ENCODE measurements at regions not wholly inside any gene's neighbourhood (a gene's known extent, or its start where the extent isn't known, plus 50 kb on each side); places are given as distances from the start of the nearest gene placed in this dataset.
"Not testable (repeated sequence)": the region's sequence is repeated elsewhere in the genome, so short reads cannot be mapped to it uniquely, and the experiment has no call there.

GRCh38 chr1:146556405-146556804, 327.6 kb upstream of the NOTCH2NLA start:
- DNase-seq (ENCODE audit: low read depth); in situ Hi-C loops (cut with HindIII; ENCODE audit: low sequenced_read_pairs): not testable (repeated sequence)

DNA sequence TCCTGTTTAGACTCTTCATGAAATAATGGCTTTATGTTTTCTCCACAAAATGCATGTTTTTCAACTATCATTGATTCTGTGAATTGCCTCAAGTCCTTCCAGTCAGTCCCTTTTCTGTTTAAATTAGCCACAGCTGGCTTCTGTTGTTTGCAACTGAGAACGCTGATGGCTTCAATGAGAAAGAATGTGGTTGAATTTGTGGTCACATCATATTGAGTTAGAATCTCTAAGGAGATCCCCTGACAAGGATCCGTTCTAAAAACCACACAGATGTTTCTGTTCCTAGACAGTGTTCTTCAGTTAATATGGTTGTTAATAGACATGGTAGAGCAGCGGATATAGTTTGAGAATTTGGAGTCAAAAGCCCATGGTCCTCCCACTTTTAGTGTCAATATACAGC, 323.6 kb upstream of the NOTCH2NLA start:
- H3K4me3 ChIP-seq (ENCODE audit: low read depth, low read length); DNase-seq (ENCODE audit: low read depth); in situ Hi-C loops (cut with HindIII; ENCODE audit: low sequenced_read_pairs): not testable (repeated sequence)

More at GRCh38 chr1:146556405-146556804, 327.6 kb upstream of the NOTCH2NLA start:
- H3K4me3 ChIP-seq (ENCODE audit: low read depth, low read length): not testable (repeated sequence)

GRCh38 chr1:146548684-146549083, 319.9 kb upstream of the NOTCH2NLA start:
- DNase-seq (ENCODE audit: low read depth); H3K4me3 ChIP-seq (ENCODE audit: low read depth, low read length); in situ Hi-C loops (cut with HindIII; ENCODE audit: low sequenced_read_pairs): not testable (repeated sequence)

GRCh38 chr1:146546189-146546588, 317.4 kb upstream of the NOTCH2NLA start:
- DNase-seq (ENCODE audit: low read depth); H3K4me3 ChIP-seq (ENCODE audit: low read depth, low read length); in situ Hi-C loops (cut with HindIII; ENCODE audit: low sequenced_read_pairs): not testable (repeated sequence)

GRCh38 chr1:146537775-146538373, 309.1 kb upstream of the NOTCH2NLA start:
- H3K4me3 ChIP-seq (ENCODE audit: low read depth, low read length); DNase-seq (ENCODE audit: low read depth); in situ Hi-C loops (cut with HindIII; ENCODE audit: low sequenced_read_pairs): not testable (repeated sequence)

- H3K4me3 ChIP-seq (ENCODE audit: low read depth, low read length); in situ Hi-C loops (cut with HindIII; ENCODE audit: low sequenced_read_pairs); DNase-seq (ENCODE audit: low read depth): not testable (repeated sequence)
Observed at GRCh38 chr1:146536028-146536427, 307.2 kb upstream of the NOTCH2NLA start.

DNA sequence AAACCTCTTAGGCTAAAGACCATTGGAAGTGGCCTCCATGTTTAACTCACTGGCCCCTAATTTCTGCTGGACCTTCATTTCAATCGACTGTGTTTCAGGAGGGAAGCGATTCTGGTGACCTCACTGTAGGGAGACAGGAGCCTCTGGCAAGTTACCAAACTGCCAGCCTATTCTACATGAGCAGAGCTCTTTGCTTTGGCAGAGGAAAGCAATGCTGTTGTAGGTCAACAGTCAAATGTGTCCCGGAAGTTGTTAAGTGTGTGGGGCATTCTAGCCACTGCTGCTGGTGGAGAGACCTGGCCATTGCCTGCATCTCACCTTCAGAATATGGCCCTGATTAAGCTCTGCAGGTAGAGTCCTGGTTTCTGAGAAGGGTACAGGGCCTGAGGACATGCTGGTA, 306.8 kb upstream of the NOTCH2NLA start:
- in situ Hi-C loops (cut with HindIII; ENCODE audit: low sequenced_read_pairs); H3K4me3 ChIP-seq (ENCODE audit: low read depth, low read length); DNase-seq (ENCODE audit: low read depth): not testable (repeated sequence)

- in situ Hi-C loops (cut with HindIII; ENCODE audit: low sequenced_read_pairs); H3K4me3 ChIP-seq (ENCODE audit: low read depth, low read length); DNase-seq (ENCODE audit: low read depth): not testable (repeated sequence)
Observed at GRCh38 chr1:146530958-146531357, 302.1 kb upstream of the NOTCH2NLA start.

- H3K4me3 ChIP-seq (ENCODE audit: low read depth, low read length); DNase-seq (ENCODE audit: low read depth); in situ Hi-C loops (cut with HindIII; ENCODE audit: low sequenced_read_pairs): not testable (repeated sequence)
Observed at GRCh38 chr1:146522812-146523211, 294.0 kb upstream of the NOTCH2NLA start.

- in situ Hi-C loops (cut with HindIII; ENCODE audit: low sequenced_read_pairs); DNase-seq (ENCODE audit: low read depth); H3K4me3 ChIP-seq (ENCODE audit: low read depth, low read length): not testable (repeated sequence)
Observed at GRCh38 chr1:146522345-146522744, 293.5 kb upstream of the NOTCH2NLA start.

- DNase-seq (ENCODE audit: low read depth); in situ Hi-C loops (cut with HindIII; ENCODE audit: low sequenced_read_pairs); H3K4me3 ChIP-seq (ENCODE audit: low read depth, low read length): not testable (repeated sequence)
Observed at GRCh38 chr1:146521804-146522203, 293.0 kb upstream of the NOTCH2NLA start.

- DNase-seq (ENCODE audit: low read depth); H3K4me3 ChIP-seq (ENCODE audit: low read depth, low read length); in situ Hi-C loops (cut with HindIII; ENCODE audit: low sequenced_read_pairs): not testable (repeated sequence)
Observed at GRCh38 chr1:146513754-146514153, 284.9 kb upstream of the NOTCH2NLA start.

GRCh38 chr1:146511047-146511777, 282.4 kb upstream of the NOTCH2NLA start:
- H3K4me3 ChIP-seq (ENCODE audit: low read depth, low read length); DNase-seq (ENCODE audit: low read depth); in situ Hi-C loops (cut with HindIII; ENCODE audit: low sequenced_read_pairs): not testable (repeated sequence)

DNA sequence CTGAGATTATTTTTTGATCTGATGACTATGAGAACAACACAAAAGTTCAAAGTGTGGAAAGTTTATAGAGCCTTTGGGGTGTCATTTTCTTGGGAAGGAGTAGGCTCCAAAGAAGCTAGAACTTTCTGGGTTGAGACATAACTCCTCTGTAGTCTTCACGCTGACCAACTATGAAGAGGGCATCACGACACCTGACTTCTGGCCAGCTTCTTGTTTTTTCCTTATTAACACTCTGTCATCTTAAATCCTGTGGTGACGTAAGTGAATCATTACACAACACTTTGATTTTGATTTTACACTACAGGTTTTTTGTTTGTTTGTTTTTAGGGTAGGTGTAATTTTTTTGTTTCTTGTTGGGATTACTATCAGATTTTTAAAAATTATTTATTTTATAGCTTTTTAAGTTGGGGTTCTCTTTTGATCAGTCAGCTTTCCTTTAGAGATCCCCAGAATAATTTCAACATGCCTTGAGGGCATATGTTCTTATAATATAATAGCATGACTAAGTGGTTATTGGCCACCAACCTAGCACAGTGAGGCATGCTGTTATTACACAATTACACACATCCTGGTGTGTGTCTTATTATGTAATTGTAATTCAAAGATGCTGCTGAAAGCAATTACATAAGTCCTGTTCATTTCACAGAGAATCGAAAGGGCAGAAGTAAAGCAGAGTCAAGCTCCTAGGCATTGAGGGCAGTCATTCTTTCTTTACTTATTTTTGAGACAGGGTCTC, 281.6 kb upstream of the NOTCH2NLA start:
- in situ Hi-C loops (cut with HindIII; ENCODE audit: low sequenced_read_pairs); H3K4me3 ChIP-seq (ENCODE audit: low read depth, low read length); DNase-seq (ENCODE audit: low read depth): not testable (repeated sequence)

- H3K4me3 ChIP-seq (ENCODE audit: low read depth, low read length); in situ Hi-C loops (cut with HindIII; ENCODE audit: low sequenced_read_pairs); DNase-seq (ENCODE audit: low read depth): not testable (repeated sequence)
Observed at GRCh38 chr1:146504121-146504520, 275.3 kb upstream of the NOTCH2NLA start.

DNA sequence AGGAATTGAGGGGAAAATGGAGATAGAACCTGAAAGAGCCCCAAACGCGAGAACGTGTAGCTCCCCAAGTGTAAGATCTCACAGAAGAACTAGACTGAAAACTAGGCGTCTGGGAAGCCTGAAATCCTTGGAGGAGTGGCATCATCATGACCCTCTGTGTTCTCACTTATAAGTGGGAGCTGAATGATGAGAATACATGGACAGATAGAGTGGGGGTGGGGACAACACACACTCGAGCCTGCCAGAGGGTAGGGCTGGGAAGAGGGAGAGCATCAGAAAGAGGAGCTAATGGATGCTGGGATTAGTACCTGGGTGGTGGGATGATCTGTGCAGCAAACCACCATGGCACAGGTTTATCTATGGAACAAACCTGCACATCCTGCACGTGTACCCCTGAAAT, 258.7 kb upstream of the NOTCH2NLA start:
- in situ Hi-C loops (cut with HindIII; ENCODE audit: low sequenced_read_pairs); DNase-seq (ENCODE audit: low read depth); H3K4me3 ChIP-seq (ENCODE audit: low read depth, low read length): not testable (repeated sequence)

DNA sequence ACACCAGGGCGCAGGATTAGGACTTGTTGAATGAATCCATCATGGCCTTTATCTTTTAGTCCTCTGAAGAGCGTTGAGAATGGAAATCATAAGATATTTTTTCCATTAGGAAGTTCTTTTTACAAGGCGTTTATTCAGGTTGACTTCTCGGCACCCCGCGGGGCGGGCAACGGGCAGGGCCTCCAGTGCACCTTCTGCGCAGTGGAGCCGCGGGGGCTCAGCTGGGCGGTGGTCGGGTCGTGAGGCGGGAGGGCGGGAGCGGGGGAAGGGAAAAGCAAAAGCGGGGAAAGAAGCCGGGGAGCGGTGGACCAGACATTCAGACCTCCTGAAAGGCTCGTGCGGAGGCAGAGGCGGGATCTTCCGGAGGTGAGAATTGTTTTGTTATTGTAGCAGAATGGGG, 258.3 kb upstream of the NOTCH2NLA start:
- in situ Hi-C loops (cut with HindIII; ENCODE audit: low sequenced_read_pairs); DNase-seq (ENCODE audit: low read depth); H3K4me3 ChIP-seq (ENCODE audit: low read depth, low read length): not testable (repeated sequence)

Data from astrocyte of the cerebellum (primary cell).